ENCODE measurements at regions not wholly inside any gene's neighbourhood (a gene's known extent, or its start where the extent isn't known, plus 50 kb on each side); places are given as distances from the start of the nearest gene placed in this dataset.

DNA sequence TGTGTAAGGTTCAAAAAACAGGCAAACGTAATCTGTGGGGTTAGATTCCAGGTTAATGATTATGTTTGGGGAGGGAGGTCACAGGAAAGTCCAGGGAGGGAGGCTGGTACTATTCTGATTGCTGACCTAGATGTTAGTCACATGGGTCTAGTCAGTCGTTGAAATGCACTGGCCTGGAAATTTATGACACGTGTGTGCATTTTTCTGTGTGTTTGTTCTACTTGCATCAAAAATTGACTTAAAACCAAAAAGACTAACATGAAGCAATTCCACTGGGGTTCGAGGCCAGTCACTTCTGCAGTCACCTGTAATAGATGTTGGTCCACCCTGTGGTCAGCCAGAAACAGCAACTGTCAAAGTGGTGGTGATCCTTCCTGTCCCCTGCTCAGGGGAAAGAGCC, 104.2 kb upstream of the MLN start:
- H3K4me3 ChIP-seq (ENCODE audit: low read depth, low read length) = no peak overlapping the region
- in situ Hi-C loops (cut with HindIII; ENCODE audit: low sequenced_read_pairs) = no loop called here
- TF ChIP-seq, protein P1, sequence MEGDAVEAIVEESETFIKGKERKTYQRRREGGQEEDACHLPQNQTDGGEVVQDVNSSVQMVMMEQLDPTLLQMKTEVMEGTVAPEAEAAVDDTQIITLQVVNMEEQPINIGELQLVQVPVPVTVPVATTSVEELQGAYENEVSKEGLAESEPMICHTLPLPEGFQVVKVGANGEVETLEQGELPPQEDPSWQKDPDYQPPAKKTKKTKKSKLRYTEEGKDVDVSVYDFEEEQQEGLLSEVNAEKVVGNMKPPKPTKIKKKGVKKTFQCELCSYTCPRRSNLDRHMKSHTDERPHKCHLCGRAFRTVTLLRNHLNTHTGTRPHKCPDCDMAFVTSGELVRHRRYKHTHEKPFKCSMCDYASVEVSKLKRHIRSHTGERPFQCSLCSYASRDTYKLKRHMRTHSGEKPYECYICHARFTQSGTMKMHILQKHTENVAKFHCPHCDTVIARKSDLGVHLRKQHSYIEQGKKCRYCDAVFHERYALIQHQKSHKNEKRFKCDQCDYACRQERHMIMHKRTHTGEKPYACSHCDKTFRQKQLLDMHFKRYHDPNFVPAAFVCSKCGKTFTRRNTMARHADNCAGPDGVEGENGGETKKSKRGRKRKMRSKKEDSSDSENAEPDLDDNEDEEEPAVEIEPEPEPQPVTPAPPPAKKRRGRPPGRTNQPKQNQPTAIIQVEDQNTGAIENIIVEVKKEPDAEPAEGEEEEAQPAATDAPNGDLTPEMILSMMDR (IDR thresholded peaks at IDR 0.05; ENCODE audit: low read depth, low read length, missing control alignments) = no peak
- no peak for DNase-seq (ENCODE audit: low read depth)

DNA sequence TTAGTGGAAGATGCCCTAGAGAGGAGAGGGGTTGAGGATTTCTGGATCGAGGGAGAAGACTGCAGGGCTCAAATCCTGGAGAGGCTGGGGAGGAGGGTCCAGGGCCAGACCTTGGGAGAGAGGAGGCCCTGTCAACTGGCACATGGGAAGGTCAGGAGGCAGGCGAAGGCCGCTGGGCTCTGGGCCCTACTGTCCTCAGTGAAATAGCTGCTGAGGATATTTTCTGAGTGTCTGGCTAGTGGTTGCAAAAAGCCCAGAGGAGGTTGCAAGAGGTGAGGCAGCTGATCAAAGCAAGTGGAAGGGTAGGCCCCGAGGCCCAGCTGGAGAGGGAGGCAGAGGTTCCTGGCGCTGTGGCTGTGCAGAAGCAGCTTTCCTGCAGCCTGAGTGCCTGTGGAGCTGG, 103.4 kb upstream of the MLN start:
- in situ Hi-C loops (cut with HindIII; ENCODE audit: low sequenced_read_pairs) = no loop called here
- H3K4me3 ChIP-seq (ENCODE audit: low read depth, low read length) = no peak overlapping the region
- TF ChIP-seq, protein P1 (IDR thresholded peaks at IDR 0.05; ENCODE audit: low read depth, low read length, missing control alignments) = no peak
- no peak for DNase-seq (ENCODE audit: low read depth)

DNA sequence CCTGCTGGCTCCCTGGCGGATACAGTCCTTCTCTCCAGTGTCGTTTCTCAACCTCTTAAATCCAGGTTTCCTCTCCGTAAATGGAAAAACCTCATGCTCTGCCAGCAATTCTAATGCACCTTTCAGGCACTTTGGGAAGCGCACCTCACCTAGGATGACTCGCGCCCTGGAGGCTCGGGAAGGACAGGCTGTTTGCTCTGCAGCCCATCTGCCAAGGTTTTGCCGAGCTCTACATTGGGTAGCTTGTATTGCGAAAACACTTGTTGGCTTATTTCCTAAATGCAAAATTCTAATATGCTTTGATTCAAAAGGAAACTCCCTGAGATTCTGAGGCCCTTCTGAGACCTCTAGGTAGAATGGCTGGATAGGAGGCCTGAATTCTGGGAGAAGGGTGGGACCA, 102.6 kb upstream of the MLN start:
- no peak overlapping the region for H3K4me3 ChIP-seq (ENCODE audit: low read depth, low read length)
- DNase-seq (ENCODE audit: low read depth) = no peak
- in situ Hi-C loops (cut with HindIII; ENCODE audit: low sequenced_read_pairs) = no loop called here
- TF ChIP-seq, protein P1 (IDR thresholded peaks at IDR 0.05; ENCODE audit: low read depth, low read length, missing control alignments) = no peak

DNA sequence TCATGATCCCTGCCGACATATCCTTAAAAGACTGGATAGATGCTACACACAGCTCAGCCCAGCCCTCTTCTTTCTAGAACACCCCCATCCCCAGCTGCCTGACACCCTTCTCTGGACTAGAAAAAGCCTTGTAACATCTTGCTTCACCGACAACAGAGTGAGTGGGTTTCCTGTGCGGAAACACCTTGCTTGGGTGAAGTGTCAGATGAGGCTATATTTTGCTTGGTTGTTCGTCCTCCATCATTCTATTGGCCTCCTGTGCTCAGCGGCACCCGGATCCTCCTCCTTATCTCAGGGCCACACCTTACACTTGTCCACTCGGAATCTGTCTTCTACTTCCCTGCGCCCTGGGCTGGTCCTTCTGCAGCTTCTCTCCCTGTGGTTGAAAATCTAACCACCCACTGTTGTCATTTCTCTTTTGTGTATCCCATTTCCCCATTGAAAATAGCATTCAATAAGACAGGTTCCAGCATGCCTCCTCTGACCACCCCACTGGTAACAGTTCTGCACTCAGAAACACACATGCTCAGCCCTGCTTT, 101.3 kb upstream of the MLN start:
- TF ChIP-seq, protein P1 (IDR thresholded peaks at IDR 0.05; ENCODE audit: low read depth, low read length, missing control alignments) = no peak
- H3K4me3 ChIP-seq (ENCODE audit: low read depth, low read length) = no peak overlapping the region
- in situ Hi-C loops (cut with HindIII; ENCODE audit: low sequenced_read_pairs) = no loop called here
- DNase-seq (ENCODE audit: low read depth) = no peak

DNA sequence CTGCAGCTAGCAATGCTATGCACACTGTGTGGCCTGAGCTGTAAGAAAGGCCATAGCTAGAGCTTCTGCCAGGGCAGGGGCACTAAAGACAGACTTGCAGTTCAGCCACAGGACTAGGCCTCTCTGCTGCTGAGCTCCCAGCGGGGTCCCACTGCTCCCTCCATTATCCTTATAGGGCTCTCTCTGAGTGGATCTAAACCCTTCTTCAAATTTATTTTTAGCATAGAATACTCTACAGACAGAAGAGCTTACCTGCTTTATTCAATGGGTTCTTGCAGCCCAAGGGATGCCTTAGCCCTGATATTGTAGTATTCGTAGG, 100.9 kb upstream of the MLN start:
- DNase-seq (ENCODE audit: low read depth) = no peak
- in situ Hi-C loops (cut with HindIII; ENCODE audit: low sequenced_read_pairs) = no loop called here
- TF ChIP-seq, protein P1 (IDR thresholded peaks at IDR 0.05; ENCODE audit: low read depth, low read length, missing control alignments) = no peak
- H3K4me3 ChIP-seq (ENCODE audit: low read depth, low read length) = no peak overlapping the region

DNA sequence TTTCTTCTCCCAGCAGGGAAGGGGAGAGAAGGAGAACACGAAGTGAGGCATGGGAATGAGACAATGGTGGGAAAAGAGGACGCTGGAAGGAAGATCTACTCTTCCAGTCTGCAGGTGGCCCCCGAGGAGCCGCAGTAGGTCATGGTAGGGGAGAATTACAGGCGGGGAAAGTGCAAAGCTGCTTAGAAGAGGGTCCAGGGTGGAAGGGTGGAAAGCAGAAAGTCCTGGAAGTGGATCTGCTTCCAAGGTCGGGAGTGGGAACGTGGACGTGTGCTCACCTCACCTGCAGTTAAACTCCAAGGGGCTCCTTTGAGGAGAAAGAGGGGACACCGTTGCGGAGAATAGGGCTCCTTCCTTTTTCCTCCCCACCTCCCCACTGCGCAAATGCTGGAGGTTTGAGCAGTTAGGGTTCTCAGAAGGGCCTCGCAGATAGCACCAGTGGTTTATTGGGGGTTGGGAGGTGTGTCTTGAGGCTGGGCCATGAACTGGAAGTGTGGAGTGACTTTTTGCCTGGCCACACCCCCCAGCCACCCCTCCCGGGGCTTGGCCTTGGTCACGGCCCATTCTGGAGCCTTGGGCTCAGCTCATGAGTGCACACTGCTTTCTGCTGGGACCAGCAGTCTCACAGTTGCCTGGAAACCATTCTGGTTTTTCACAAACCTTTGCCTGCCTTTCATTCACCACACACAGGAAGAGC, 100.4 kb upstream of the MLN start:
- no peak for DNase-seq (ENCODE audit: low read depth)
- TF ChIP-seq, protein P1 (IDR thresholded peaks at IDR 0.05; ENCODE audit: low read depth, low read length, missing control alignments) = no peak
- H3K4me3 ChIP-seq (ENCODE audit: low read depth, low read length) = no peak overlapping the region
- in situ Hi-C loops (cut with HindIII; ENCODE audit: low sequenced_read_pairs) = no loop called here

All from astrocyte of the cerebellum (primary cell).